ENCODE measurements at regions not wholly inside any gene's neighbourhood (a gene's known extent, or its start where the extent isn't known, plus 50 kb on each side); places are given as distances from the start of the nearest gene placed in this dataset.

- TF ChIP-seq ZNF318 (IDR thresholded peaks at IDR 0.05; ENCODE audit: borderline replicate concordance in 1 of 2, low read depth in 1 of 2) (no peak), BRD4 (IDR thresholded peaks at IDR 0.05) (no peak), XRCC5 (IDR thresholded peaks at IDR 0.05; ENCODE audit: low read depth, low read length) (no peak), HNRNPUL1 (IDR thresholded peaks at IDR 0.05; ENCODE audit: low read length) (no peak), DNMT1 (IDR thresholded peaks at IDR 0.05) (no peak), TEAD4 (IDR thresholded peaks at IDR 0.05; ENCODE audit: low read length) (0 out of 2 replicates have a peak, but pooled peaks have one; percentile 10), TEAD4 (CRISPR knock-in tag; IDR thresholded peaks at IDR 0.05; ENCODE audit: borderline replicate concordance) (no peak), ZNF586 (CRISPR knock-in tag; conservative IDR thresholded peaks at IDR 0.05) (no peak), RBM39 (optimal IDR thresholded peaks at IDR 0.05; ENCODE audit: low read depth, low read length) (no peak), IFI16 (CRISPR knock-in tag; IDR thresholded peaks at IDR 0.05) (no peak), ZBTB17 (CRISPR knock-in tag; IDR thresholded peaks at IDR 0.05) (no peak), MAX (CRISPR knock-in tag; IDR thresholded peaks at IDR 0.05) (no peak), SMARCE1 (IDR thresholded peaks at IDR 0.05) (peak; percentile 31; the same call in 1 of the 2 replicates), SRSF3 (IDR thresholded peaks at IDR 0.05; ENCODE audit: insufficient read depth, low read length) (no peak), MAFK (IDR thresholded peaks at IDR 0.05; ENCODE audit: low read length) (no peak), ZNF785 (CRISPR knock-in tag; IDR thresholded peaks at IDR 0.05) (no peak), SRSF7 (optimal IDR thresholded peaks at IDR 0.05; ENCODE audit: low read depth, low read length) (no peak), ZNF766 (CRISPR knock-in tag; conservative IDR thresholded peaks at IDR 0.05) (no peak), NFE2L1 (tag; IDR thresholded peaks at IDR 0.05; ENCODE audit: borderline replicate concordance, low read depth) (no peak), SRSF1 (IDR thresholded peaks at IDR 0.05; ENCODE audit: low read depth, low read length) (no peak), SRSF9 (IDR thresholded peaks at IDR 0.05; ENCODE audit: borderline replicate concordance, low read depth, low read length) (no peak), HDAC8 (tag; IDR thresholded peaks at IDR 0.05) (no peak), MECOM (CRISPR knock-in tag; IDR thresholded peaks at IDR 0.05) (no peak)
Measured at GRCh38 chr6:67897998-67898607, 737.0 kb upstream of the ADGRB3 start (continued).

Measured in K562 (cell line).